ENCODE measurements at regions not wholly inside any gene's neighbourhood (a gene's known extent, or its start where the extent isn't known, plus 50 kb on each side); places are given as distances from the start of the nearest gene placed in this dataset.

DNA sequence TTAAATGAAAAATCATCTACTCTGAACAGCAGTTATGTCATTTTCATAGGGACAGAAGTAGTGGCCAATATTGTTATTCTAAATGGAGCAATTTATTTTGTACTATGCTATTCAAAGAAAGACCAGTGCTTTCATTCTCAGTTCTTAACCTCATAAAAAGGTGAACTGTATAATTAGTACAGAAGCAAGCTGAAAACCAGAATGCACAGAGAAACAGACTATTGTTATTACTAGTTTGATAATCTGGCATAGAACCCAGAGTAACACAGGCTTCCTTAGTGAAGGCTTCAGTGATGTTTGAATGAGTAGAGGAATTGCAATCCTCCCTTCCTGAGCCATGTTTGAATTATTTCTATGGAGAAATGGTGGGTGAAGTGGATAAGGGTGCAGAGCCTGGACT is 131.6 kb upstream of the LRRC7 start:
- no peak for DNase-seq (ENCODE audit: low spot score)

DNA sequence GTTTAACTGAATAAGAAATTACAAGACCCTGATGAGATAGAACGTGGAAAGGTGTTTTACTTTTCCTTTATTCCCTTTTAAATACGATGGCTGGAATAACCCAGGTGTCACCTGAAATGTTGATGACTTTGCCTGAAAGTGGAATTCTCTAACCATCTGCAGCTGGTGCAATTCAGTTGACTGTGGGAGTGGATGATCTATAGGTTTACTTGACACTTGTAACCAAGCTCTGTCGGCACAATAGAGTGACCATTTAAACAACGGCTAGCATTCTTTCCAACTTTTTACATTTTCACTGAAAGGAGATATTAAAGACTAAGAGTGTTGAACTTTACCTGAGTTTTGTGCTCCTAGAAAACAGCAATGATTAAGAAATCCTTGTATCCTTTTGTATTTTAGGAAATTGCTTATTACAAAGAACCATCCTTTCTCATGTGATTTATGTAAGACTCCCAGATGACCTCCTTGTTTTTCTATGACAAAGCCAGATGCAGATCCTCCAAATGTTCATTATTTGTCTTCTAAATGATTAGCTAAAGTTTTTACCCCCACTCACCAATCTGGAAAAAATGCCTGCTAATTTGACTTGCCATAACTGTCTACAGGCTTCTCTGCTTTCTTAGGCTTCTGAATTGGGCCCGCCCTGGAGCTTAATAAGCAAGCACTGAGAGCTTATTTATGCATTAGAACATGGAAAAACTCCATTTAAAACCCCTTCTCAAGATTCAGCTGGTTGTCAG is 129.5 kb upstream of the LRRC7 start:
- no peak for DNase-seq (ENCODE audit: low spot score)

- DNase-seq (ENCODE audit: low spot score) = no peak
These were observed 126.2 kb upstream of the LRRC7 start for GRCh38 chr1:69441496-69441895.

DNA sequence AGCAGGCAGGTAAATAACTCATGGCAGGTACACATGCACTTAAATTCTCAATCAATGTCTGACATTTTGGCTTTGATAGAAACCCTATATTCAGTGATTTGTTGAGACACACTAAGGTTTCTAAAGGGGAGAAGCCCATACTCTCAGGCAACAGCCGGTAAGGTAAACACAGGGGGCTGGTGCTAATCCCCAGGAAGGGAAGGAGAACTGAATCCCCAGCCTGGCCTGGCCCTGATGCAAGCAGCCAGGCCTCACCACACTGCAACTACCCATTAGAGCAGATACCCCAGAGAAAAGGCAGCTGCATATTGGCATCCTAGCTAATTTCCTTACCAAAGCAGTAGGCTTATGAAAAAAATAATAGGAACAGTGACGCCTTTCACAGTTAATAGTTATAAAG is 116.5 kb upstream of the LRRC7 start:
- no peak for DNase-seq (ENCODE audit: low spot score)

DNA sequence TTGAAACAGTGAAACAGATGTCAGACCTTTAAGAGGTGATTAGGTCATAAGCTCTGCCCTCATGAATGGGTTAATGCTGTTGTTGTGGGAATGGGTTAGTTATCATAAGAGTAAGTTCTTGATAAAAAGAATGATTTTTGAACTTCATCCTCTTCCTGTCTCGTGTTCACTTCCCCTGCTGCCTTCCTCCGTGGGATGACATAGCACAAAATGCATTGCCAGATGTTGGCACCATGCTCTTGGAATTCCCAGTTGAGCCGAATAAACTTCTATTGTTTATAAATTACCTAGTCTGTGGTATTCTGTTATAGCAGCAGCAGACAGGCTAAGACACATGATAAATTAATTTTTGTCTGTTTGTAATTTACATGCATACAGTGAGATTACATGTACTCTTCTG is 112.0 kb upstream of the LRRC7 start:
- no peak for DNase-seq (ENCODE audit: low spot score)

- DNase-seq (ENCODE audit: low spot score) = no peak
These were observed 108.5 kb upstream of the LRRC7 start for GRCh38 chr1:69459244-69459643.

DNA sequence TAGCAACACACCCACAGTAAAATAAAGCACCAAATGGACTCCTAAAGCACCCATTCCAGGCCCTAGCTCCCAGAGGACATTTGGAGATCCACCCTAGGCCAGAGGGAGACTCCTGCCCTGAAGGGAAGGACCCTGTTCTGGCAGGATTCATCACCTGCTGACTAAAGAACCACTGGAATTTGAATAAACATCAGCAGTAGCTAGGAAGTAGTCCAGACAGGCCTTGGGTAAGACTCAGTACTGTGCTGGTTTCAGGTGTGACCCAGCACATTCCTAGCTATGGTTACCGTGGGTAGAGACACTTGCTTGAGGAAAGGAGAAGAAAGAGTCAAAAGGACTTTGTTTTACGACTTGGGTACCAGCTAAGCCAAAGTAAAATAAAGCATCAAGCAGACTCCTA is 92.7 kb upstream of the LRRC7 start:
- DNase-seq (ENCODE audit: low spot score) = no peak

- no peak for DNase-seq (ENCODE audit: low spot score)
These were observed 88.0 kb upstream of the LRRC7 start for GRCh38 chr1:69479734-69480133.

DNA sequence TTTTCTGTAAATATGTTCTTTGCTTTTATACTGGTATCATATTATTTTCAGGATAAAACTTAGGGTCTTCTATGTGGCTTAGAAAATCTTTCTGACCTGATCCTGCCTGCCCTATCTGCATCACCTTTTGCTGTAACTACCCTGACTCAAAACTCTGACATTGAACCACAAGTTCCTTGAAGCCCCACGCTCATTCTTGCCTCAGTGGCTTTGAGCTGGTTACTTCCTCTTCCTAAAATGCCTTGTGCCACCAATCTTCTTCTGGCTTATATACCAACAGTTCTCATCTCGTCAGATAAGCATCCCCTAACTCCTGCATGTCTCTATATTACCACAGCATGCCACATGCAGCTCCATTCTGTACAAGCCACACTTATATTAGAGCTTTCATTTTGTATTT is 84.5 kb upstream of the LRRC7 start:
- no peak for DNase-seq (ENCODE audit: low spot score)

DNA sequence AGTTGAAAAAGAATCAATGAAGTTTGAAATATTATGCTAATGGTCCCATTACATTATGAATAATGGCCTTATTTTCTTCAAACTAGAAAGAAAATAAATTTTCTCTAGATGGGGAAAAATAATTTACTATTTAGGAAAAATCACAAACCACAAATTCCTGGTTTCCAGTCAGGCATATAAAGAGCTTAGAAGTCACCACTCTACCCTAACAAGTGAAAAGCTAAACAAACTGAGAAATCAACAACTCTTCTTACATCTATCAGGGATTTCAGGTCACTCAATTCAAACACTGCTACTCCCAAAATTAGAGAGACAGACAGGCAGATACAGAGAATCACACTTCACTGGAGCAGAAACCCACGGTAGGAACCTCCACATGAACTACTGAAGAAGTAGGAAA is 82.1 kb upstream of the LRRC7 start:
- DNase-seq (ENCODE audit: low spot score) = no peak

DNA sequence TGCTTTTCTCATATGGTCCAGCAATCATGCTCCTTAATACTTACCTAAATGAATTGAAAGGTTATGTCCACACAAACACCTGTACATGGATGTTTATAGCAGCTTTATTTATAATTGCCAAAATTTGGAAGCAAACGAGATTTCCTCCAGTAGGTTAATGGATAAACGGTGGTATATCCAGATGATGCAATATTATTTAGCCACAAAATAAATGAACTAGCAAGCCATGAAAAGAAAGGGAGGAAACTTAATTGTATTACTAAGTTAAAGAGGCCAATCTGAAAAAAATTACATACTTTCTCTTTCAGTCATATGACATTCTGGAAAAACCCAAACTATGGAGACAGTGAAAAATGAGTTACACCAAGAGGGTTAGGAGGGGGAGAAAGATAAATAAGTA is 76.3 kb upstream of the LRRC7 start:
- no peak for DNase-seq (ENCODE audit: low spot score)

DNA sequence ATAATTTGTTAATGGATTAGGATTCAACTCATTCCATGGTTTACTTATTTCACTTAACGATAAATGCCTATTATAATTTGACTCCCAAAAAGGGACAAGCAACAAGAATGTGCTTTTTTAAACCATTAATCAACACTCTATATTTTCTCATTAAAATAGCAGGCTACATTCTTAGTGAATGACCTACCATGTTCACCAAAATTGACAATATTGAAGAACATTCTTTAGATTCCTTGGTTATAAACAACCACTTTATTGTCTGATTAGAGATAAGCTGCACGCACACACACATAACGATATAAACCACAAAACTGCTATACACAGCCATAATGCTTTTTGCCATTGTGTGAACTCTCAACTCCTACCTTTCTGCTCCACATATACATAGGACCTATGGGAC is 75.4 kb upstream of the LRRC7 start:
- DNase-seq (ENCODE audit: low spot score) = no peak

DNA sequence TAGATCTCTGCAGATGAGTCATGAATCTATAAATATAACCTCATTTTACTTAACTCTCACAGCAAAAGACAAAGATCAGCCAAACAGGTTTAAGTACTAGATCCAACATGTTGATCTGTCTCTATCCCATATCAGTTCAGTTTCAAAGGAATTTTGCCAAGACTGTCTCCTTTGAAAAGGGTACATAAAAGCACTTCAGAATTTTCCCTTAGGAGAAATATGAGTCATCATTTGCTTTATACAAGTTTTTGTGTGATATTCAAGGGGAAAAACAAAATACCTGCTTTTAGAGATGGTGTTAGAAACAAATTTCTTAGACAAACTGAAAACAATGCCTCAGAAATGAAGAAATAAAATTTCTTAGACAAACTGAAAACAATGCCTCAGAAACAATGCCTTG is 73.5 kb upstream of the LRRC7 start:
- no peak for DNase-seq (ENCODE audit: low spot score)

DNA sequence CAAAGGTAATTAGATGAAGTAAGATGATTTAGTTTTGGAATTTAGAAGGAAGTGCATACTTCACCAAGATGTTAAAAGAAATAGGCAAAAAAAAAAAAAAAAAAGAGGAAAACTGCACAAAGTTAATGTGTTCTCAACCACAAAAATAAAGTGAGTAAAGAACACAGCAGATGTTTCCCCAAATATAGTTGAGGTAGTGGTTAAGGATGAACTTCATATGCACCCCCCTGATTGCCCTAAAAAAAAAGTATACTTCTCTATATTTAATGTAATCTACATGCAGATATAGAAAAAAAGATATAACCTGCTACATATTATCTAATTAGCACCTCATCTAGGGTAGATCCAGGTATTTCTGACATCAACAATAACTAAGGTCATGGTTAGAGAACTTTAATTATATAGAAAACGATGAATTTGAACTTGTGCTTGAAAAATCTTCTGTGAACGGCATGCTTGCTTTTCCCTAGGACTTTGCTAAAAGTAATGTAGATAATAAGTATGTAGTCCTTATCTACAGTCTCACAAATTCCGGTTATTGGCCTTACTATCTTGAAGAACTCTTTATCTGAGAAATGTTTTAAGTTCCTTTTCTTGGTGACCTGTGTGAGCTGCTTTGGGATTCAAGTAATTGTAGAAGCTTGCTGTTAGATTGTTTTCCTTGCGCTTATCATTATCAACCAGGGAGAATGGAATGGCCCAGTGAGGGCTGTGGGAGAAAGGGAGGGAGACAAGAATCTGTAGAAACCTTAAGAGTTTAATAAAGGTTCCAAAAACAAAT is 70.1 kb upstream of the LRRC7 start:
- no peak for DNase-seq (ENCODE audit: low spot score)

GRCh38 chr1:69498711-69499110 is 69.0 kb upstream of the LRRC7 start:
- no peak for DNase-seq (ENCODE audit: low spot score)

- no peak for DNase-seq (ENCODE audit: low spot score)
These were observed 68.4 kb upstream of the LRRC7 start for GRCh38 chr1:69499203-69499803.

- no peak for DNase-seq (ENCODE audit: low spot score)
These were observed 64.7 kb upstream of the LRRC7 start for GRCh38 chr1:69502991-69503390.

GRCh38 chr1:69504730-69505252 is 62.9 kb upstream of the LRRC7 start:
- DNase-seq (ENCODE audit: low spot score) = no peak

- DNase-seq (ENCODE audit: low spot score) = no peak
These were observed 61.4 kb upstream of the LRRC7 start for GRCh38 chr1:69506311-69506710.

GRCh38 chr1:69506721-69507120 is 61.0 kb upstream of the LRRC7 start:
- no peak for DNase-seq (ENCODE audit: low spot score)

DNA sequence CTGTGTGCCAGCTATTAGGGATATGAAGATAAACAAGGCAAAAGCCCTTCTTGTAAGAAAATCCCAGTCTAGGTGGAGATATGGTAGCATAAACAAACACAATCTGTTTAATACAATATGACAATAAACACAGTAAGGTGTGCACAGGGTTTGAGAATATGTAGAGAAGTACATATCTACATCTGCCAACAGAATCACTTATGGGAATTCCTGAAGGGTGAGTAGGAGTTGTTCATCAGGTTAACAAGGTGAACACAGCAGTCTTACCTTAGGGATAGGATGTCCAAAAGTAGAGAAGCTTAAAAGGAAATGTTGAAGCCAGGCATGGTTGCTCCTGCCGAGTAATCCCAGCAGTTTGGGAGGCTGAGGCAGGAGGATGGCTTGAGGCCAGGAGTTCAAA is 57.7 kb upstream of the LRRC7 start:
- DNase-seq (ENCODE audit: low spot score) = no peak

DNA sequence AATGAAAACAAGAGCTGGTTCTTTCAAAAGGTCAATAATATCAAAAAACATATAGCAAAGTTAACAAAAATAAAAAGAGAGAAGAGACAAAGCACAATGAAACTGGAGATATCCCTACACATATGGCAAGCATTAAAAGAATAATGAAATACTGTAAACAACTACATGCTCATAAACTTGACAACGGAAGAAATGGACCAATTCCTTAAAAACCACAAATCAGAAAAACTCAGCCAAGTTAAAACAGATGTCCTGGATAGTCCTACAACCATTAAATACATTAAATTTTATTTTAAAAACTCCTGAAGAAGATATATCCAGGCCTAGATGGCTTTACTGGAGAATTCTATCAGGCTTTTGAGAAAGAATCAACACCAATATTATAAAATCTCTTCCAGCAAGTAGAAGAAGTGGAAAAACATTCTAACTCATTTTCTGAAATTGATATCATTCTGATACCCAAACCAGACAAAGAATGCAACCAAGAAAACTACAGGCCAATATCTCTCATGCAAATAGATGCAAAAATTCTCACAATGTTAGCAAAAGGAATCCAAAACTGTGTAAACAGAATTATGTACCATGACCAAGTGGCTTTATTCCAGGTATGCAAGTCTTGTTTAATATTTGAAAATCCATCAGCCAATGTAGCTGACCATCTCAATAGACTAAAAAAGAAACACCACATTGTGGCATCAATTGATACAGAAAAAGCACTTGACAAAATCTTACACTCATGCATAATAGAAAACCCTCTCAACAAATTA is 56.1 kb upstream of the LRRC7 start:
- DNase-seq (ENCODE audit: low spot score) = no peak
